DMS114 treated with DMSO at 0.1 percent for 48 hours (cell line): ENCODE measurements at regions not wholly inside any gene's neighbourhood (a gene's known extent, or its start where the extent isn't known, plus 50 kb on each side); places are given as distances from the start of the nearest gene placed in this dataset.

Experiments
- DNase-seq: peaks from one replicate; lab custom pipeline; 2025; ENCODE audit not compliant: unreplicated experiment; lab: John Stamatoyannopoulos, UW

DNA sequence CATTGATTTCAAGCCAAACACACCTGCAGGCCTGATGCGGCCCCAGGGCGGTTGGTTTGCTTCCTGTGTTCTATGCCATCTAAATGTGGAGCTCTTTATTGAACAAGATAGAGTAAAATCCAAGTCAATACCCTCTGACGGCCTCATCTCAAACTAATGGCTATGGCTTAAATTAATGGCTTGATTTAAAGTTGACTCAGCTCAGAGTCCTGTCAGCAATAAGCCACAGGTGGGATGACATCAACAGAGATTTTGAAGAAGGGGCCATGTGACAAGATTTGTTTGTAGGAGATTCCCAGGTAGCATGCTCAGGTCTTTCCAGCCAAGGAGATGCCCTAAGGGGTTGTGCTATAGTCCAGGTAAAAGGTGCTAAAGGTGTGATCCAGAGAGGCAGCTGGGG is 66.7 kb upstream of the ZNF32 start:
- DNase-seq, result no peak

DNA sequence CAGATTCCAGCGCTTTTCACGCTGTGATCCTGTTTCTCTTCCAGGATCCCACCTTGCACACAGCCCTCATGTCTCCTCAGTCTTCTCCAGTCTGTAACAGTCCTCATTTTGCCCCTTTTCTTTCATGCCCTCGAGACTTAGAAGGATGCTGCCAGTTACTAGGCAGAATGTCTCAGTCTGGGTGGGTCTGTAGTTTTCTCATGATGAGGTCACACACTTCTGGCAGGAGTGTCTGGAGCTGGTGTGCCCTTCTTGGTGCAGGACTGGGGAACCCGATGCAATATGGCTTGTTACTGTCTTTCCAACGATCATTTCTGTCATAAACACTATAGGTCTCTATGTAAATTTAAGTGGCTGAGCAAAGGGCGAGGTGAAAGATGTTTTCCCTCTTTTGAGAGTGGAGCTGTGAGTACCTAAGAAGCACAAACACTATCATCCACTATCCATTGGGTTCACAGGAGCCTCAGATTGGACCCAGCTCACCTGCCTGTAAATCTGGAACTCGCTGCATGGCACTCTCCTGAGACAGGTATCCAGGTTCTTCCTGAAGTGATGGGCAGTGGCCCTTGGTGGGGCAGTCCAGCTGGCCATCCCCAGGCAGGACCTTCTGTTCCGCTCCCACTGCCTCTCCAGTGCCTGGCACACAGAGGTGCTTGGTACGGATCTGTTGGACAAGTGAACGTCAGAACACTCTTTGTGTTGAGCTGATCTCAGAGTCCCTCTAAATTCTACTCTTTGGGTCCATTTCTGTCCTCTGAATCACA is 64.3 kb upstream of the ZNF32 start:
- DNase-seq, result no peak

DNA sequence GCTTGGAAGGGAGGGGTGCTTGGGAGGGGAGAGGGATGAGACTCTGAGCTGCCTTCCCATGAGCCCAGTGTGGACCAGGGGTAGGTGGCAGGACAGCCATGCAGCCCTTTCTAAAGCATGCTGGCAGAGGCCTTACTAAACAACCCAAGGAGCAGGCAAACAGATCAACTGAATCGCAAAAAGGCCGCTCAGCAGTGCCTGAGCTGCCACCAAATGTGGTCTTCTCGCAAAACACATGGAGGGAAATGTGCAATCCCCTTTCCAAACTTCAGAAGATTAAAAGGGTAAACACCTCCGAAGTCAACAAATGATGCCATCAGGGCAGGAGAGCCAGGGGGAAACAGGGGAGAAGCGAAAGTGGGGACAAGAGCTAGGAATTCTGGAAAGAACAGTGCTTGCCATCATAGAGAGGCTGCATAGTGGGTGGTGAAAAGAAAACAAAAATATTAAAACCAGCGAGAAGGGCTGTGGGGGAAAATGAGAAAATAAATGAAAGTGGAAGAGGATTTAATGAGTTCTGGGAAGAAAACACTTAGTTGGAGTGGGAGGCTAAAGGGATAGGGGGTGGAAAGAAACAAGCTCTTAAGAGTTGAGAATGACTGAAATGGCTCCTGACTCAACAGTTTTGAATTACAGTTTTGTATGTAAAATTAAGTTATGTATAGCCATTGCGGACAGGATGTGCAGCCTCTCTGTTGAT is 62.2 kb upstream of the ZNF32 start:
- no peak for DNase-seq

DNA sequence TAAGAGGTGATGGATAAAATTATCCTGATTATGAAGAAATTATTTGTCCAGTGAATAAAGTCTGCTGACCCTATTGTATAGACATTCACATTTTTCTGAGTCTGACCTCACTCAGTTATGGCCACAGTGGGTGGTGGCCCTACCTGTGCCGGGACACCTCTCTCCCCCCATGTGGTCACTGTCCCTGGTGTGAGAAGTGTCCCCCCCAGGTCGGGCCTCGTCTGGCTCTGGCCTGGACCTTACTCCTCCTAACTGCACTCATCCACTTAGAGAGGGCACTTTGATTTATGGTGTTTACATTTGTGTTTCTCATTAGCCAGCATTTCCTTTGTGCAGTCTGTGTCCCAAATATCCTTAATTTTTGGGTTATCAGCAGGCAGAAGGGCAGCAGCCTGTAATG is 59.6 kb upstream of the ZNF32 start:
- no peak for DNase-seq

DNA sequence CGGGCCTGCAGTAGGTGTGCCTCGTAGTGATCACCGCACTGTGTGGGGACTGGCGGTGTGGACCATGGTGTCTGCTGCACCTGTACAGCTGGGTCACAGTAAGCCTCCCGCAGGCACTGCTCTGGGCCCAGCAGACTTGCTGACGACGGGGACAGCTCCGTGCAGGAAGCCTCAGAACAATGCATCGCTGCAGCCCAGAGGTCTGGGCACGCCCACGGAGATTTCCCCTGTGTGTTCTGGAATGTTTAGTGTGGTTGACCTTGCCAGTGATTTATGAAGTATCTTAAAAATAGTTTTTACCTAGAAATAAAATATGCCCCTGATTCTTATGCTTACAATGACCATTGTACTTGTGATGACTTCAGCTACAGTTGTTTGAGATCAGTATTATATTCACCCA is 59.1 kb upstream of the ZNF32 start:
- no peak for DNase-seq

DNA sequence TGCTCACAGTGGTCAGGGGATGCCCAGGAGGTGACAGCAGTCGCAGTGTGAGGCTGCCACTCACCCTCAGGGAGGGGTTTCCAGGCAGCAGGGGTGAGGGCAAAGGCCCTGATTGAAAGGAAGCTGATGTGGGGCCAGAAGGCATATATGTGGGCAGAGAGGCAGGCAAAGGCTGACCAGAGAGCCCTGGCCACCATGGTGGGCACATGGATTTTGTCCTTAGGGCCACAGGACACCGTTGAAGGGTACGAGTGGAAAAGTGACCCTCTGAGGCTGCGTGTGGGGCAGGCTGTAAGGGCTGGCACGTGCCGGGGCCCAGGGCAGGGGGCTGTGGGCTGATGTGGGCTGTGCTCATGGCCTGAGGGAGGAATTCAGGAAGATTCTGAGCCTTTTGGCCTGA is 57.5 kb upstream of the ZNF32 start:
- DNase-seq, result no peak

DNA sequence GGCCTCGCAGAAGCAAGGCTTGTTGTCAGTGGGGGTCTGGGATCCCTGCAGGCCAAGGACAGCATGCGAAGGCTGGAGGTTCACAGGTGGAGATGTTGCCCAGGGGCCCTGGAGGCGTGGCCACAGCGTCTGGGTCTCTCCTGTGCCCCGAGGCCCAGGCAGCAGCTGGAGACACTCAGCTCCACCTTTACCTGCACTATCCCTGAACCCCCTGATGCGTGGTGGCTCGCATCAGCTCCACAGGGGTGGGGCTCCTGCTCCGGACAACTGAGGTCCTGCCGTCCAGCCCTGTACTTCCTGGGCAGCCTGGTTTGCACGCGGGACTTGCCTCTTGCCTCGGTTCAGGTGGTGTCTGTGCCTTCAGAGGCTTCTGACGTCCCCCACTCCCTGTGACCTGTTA is 54.6 kb upstream of the ZNF32 start:
- no peak for DNase-seq

DNA sequence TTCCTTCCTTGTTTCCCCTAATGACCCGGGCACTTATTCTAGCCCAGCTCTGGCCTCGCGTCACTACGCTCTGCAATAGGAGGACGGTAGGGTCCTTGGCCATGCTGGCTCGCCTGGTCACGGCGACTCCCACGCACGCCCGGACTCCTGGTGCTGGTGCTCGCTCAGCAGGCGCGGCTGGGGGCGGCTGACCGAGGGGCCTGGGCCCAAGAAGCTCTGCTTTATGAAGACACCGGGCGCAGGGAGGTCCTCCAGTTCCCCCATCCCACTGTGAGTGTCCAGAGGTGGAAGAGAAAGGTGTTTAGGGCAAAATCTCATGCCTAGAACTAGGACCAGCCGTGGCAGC is 54.2 kb upstream of the ZNF32 start:
- no peak for DNase-seq

DNA sequence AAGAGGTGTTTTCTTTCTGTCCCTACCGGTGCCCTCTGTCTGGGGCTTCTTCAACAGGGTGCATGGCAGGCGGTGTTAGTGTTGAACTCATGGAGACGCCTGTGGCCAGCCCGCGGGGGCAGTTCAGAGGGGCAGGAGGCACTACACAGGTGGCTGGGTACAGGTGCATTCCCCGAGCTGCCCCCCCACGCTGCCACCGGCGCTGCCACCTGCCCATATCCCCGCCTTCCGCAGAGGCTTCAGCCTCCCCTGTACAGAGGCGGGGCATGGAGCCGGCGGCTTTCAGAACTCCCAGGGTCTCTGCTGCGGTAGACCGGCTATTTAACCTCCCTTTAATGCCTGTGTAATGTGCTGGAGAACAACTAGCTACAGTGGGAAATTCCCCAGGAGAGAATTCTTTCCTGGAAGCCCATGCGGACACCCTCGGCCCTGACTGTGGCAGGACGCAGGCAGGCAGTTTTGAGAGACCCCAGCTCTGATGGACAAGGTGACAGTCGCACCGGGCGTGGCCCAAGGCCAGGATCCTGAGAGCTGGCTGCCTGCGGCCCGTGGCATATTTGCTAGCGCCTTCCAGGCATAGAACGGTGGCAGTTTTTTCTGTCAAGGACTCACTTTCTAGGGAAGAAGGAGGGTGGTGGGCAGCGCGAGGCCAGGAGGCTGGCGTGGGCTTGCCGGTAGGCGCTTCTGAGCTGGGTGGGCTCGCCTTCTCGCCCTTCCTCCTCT is 53.7 kb upstream of the ZNF32 start:
- DNase-seq, result no peak

DNA sequence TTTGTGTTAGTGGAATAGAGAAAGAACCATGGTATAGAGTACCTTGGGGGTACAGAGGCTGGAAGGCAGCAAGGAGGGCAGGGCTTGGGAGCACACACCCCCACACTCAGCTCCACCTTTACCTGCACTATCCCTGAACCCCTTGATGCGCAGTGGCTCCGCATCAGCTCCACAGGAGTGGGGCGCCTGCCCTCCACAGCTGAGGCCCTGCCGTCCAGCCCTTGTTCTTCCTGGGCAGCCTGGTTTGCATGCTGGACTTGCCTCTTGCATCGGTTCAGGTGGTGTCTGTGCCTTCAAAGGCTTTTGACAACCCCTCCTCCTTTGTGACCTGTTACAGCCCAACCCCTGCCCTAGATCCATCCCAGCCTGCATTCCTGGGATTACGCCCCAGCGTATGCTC is 52.6 kb upstream of the ZNF32 start:
- DNase-seq, result no peak

DNA sequence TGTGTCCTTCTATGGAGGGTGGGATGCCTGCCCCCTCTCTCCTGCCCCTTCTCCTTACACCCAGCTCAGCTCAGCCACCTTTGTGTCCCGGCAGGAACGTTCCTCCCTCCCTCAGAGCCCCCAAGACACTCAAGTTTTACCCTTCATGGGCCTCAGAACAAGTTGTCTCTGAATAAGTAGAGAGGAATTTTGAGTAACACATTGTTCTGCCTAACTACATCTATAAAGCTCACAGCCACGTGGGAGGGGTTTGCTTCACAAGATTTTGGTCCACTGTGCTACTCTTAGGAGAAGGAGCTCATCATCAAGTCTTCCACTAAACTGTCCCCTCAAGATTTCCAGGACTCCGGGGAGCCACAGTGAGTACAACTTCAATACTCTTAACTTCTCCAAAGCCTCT is 51.6 kb upstream of the ZNF32 start:
- no peak for DNase-seq

DNA sequence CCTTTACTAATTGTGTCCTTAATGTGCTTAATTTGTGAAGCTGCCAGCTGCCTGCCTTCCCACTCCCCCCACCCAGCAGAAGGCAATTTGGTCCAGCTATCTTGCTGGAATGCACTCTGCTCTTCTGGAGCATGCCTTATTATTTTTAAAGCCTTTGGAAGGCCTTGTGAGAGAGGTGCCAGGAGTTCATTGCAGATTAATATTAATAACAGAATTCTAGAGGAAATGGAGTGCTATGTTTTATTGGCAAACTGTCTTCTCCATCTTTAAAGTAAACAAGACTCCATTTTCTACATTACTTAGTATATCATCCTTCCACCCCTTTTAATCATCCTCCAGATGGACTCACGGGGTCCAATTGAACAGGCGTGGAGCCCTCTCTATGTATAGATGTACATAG is 50.8 kb upstream of the ZNF32 start:
- no peak for DNase-seq
